HL-60 (cell line): ENCODE measurements at regions not wholly inside any gene's neighbourhood (a gene's known extent, or its start where the extent isn't known, plus 50 kb on each side); places are given as distances from the start of the nearest gene placed in this dataset.

Source experiments
- CTCF ChIP-seq: IDR thresholded peaks from one replicate; pipeline ENCODE4 v1.5.1; 2011; ENCODE audit warnings: low read length, control low read depth, inconsistent platforms; ENCODE audit not compliant: insufficient read depth
- POLR2AphosphoS5 ChIP-seq: IDR thresholded peaks from 2 replicates; pipeline ENCODE4 v1.6.1; 2012; ENCODE audit warnings: low read depth

DNA sequence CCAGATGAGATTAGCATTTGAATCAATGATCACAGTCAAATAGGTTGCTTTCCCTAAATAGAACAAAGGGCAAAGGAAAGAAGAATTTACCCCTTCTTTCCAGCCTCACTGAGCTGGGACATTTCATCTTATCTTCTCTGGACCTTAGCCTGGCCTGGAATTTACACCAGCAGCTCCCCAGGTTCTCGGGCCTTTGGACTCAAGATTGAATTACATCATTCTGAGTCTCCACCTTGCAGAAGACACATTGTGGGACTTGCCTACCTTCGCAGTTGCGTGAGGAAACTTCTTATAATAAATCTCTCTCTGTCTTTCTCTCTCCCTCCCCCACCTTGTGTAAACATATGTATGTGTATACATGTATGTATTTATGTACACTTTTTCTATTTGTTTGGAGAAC, 732.4 kb downstream of the IPMK start:
- TF ChIP-seq CTCF (no peak), POLR2AphosphoS5 (no peak)
